Cardiac muscle cell (in vitro differentiated cells and primary cell): ENCODE measurements at regions not wholly inside any gene's neighbourhood (a gene's known extent, or its start where the extent isn't known, plus 50 kb on each side); places are given as distances from the start of the nearest gene placed in this dataset.
A peak's percentile ranks its signal among the peaks of the same experiment; 100 is the strongest.

Source experiments
- DNase-seq, 2 donors: peaks; one replicate each; pipeline versions ENCODE4 v3.0.0 to v3.0.0-alpha.2; 2010 to 2017; ENCODE audit warnings: low read depth in 1 of 2, low spot score in 1 of 2
- H3K27ac ChIP-seq: fragments of 200-600 bp; sonication (generic); 2 replicates; pipeline ENCODE4 v1.5.1; 2016
- H3K27me3 ChIP-seq: fragments of 200-600 bp; sonication (generic); 2 replicates; pipeline ENCODE4 v1.6.0; 2016; ENCODE audit warnings: control low read depth
- H3K36me3 ChIP-seq: fragments of 200-600 bp; sonication (generic); 2 replicates; pipeline ENCODE4 v1.5.1; 2016; ENCODE audit warnings: control low read depth
- H3K4me1 ChIP-seq: fragments of 200-600 bp; sonication (generic); 2 replicates; pipeline ENCODE4 v1.8.1; 2017; ENCODE audit warnings: low read depth, mild to moderate bottlenecking, mixed run types
- H3K4me3 ChIP-seq: fragments of 200-600 bp; sonication (generic); 2 replicates; pipeline ENCODE4 v1.5.1; 2016; ENCODE audit warnings: mild to moderate bottlenecking
- H3K9me3 ChIP-seq: fragments of 200-600 bp; sonication (generic); 2 replicates; pipeline ENCODE4 v1.5.1; 2017; ENCODE audit warnings: low read depth, mild to moderate bottlenecking, control low read depth
- TF ChIP-seq, protein P1 (sequence below): IDR thresholded peaks from 2 replicates; pipeline ENCODE4 v1.5.1; 2012; ENCODE audit warnings: low read depth, mild to moderate bottlenecking, low read length

GRCh38 chr14:32021341-32021740, 55.8 kb upstream of the ARHGAP5 start:
- no peaks in the 10 kb centered on the region for H3K36me3 ChIP-seq
- H3K4me1 ChIP-seq, result peaks cover 15% of the 10 kb centered on the region
- DNase-seq, result no peak
- H3K27me3 ChIP-seq, result no peaks in the 10 kb centered on the region
- TF ChIP-seq, protein P1, sequence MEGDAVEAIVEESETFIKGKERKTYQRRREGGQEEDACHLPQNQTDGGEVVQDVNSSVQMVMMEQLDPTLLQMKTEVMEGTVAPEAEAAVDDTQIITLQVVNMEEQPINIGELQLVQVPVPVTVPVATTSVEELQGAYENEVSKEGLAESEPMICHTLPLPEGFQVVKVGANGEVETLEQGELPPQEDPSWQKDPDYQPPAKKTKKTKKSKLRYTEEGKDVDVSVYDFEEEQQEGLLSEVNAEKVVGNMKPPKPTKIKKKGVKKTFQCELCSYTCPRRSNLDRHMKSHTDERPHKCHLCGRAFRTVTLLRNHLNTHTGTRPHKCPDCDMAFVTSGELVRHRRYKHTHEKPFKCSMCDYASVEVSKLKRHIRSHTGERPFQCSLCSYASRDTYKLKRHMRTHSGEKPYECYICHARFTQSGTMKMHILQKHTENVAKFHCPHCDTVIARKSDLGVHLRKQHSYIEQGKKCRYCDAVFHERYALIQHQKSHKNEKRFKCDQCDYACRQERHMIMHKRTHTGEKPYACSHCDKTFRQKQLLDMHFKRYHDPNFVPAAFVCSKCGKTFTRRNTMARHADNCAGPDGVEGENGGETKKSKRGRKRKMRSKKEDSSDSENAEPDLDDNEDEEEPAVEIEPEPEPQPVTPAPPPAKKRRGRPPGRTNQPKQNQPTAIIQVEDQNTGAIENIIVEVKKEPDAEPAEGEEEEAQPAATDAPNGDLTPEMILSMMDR, result no peak
- no peak overlapping the region for H3K27ac ChIP-seq
- no peak overlapping the region for H3K4me3 ChIP-seq
- no peaks in the 10 kb centered on the region for H3K9me3 ChIP-seq

GRCh38 chr14:32022525-32022924, 54.6 kb upstream of the ARHGAP5 start:
- Histone ChIP-seq H3K9me3 (no peaks in the 10 kb centered on the region), H3K4me1 (peaks cover 9% of the 10 kb centered on the region), H3K4me3 (no peak overlapping the region), H3K27me3 (no peaks in the 10 kb centered on the region), H3K27ac (no peak overlapping the region), H3K36me3 (no peaks in the 10 kb centered on the region)
- no peak for DNase-seq
- TF ChIP-seq, protein P1, result no peak

GRCh38 chr14:32022938-32023466, 54.1 kb upstream of the ARHGAP5 start:
- TF ChIP-seq, protein P1, result no peak
- no peaks in the 10 kb centered on the region for H3K36me3 ChIP-seq
- H3K9me3 ChIP-seq, result no peaks in the 10 kb centered on the region
- no peaks in the 10 kb centered on the region for H3K27me3 ChIP-seq
- H3K27ac ChIP-seq, result no peak overlapping the region
- peaks cover 4% of the 10 kb centered on the region for H3K4me1 ChIP-seq
- peak in 1 of 2 donors; percentile 80 for DNase-seq
- H3K4me3 ChIP-seq, result no peak overlapping the region

DNA sequence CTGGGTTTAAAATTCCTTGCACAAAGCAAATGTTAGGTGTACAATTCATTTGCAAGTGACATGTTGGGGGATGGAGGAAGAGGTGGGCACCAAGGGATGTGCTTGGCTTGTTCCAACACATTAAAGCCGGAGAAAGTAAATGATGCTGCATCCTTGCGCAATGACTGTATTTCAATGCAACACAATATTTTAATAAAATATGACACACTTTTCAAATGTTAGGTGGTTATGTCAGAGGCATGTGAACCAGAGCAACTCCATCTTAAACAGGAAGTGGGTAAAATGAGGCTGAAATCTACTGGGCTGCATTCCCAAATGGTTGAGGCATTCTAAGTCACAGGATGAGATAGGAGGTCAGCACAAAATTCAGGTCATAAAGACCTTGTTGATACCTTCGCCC, 53.6 kb upstream of the ARHGAP5 start:
- H3K27ac ChIP-seq, result no peak overlapping the region
- DNase-seq, result peak in 1 of 2 donors; percentile 40
- H3K4me1 ChIP-seq, result no peaks in the 10 kb centered on the region
- TF ChIP-seq, protein P1, result no peak
- no peaks in the 10 kb centered on the region for H3K9me3 ChIP-seq
- H3K27me3 ChIP-seq, result no peaks in the 10 kb centered on the region
- H3K36me3 ChIP-seq, result no peaks in the 10 kb centered on the region
- no peak overlapping the region for H3K4me3 ChIP-seq

- Histone ChIP-seq H3K9me3 (no peaks in the 10 kb centered on the region), H3K4me1 (no peaks in the 10 kb centered on the region), H3K27ac (no peak overlapping the region), H3K4me3 (no peak overlapping the region), H3K36me3 (no peaks in the 10 kb centered on the region), H3K27me3 (no peaks in the 10 kb centered on the region)
- TF ChIP-seq, protein P1, result no peak
- peak in 1 of 2 donors; percentile 22 for DNase-seq
Observed at GRCh38 chr14:32027255-32027939, 49.7 kb upstream of the ARHGAP5 start.
